GM18909 (cell line): ENCODE measurements at regions not wholly inside any gene's neighbourhood (a gene's known extent, or its start where the extent isn't known, plus 50 kb on each side); places are given as distances from the start of the nearest gene placed in this dataset.
"Not testable (repeated sequence)": the region's sequence is repeated elsewhere in the genome, so short reads cannot be mapped to it uniquely, and the experiment has no call there.

Source experiments
- ATAC-seq: cut with Tn5 transposase; IDR thresholded peaks from one replicate; pipeline ENCODE4 v1.9.1; 2021; ENCODE audit warnings: mild to moderate bottlenecking; ENCODE audit not compliant: unreplicated experiment, poor library complexity

- ATAC-seq = no peak
These were observed 85.7 kb upstream of the CMKLR1 start for GRCh38 chr12:108424816-108425215.

GRCh38 chr12:108424026-108424425 lies 84.9 kb upstream of the CMKLR1 start:
- no peak for ATAC-seq

- no peak for ATAC-seq
These were observed 84.4 kb upstream of the CMKLR1 start for GRCh38 chr12:108423486-108423885.

- ATAC-seq = not testable (repeated sequence)
These were observed 82.0 kb upstream of the CMKLR1 start for GRCh38 chr12:108421082-108421481.

- not testable (repeated sequence) for ATAC-seq
These were observed 81.3 kb upstream of the CMKLR1 start for GRCh38 chr12:108420421-108420820.

- no peak for ATAC-seq
These were observed 80.8 kb upstream of the CMKLR1 start for GRCh38 chr12:108419949-108420348.

- no peak for ATAC-seq
These were observed 79.2 kb upstream of the CMKLR1 start for GRCh38 chr12:108418164-108418890.

- ATAC-seq = no peak
These were observed 74.9 kb upstream of the CMKLR1 start for GRCh38 chr12:108414021-108414420.

- ATAC-seq = no peak
These were observed 71.6 kb upstream of the CMKLR1 start for GRCh38 chr12:108410689-108411088.

- ATAC-seq = no peak
These were observed 70.4 kb upstream of the CMKLR1 start for GRCh38 chr12:108409481-108409880.

GRCh38 chr12:108403952-108404351 lies 64.8 kb upstream of the CMKLR1 start:
- no peak for ATAC-seq

GRCh38 chr12:108401964-108402363 lies 62.9 kb upstream of the CMKLR1 start:
- no peak for ATAC-seq

GRCh38 chr12:108400900-108401480 lies 61.9 kb upstream of the CMKLR1 start:
- no peak for ATAC-seq

GRCh38 chr12:108400481-108400880 lies 61.4 kb upstream of the CMKLR1 start:
- ATAC-seq = no peak

GRCh38 chr12:108400056-108400455 lies 60.9 kb upstream of the CMKLR1 start:
- ATAC-seq = no peak

GRCh38 chr12:108399514-108399913 lies 60.4 kb upstream of the CMKLR1 start:
- ATAC-seq = no peak

- no peak for ATAC-seq
These were observed 55.1 kb upstream of the CMKLR1 start for GRCh38 chr12:108394196-108394595.

- no peak for ATAC-seq
These were observed 53.2 kb upstream of the CMKLR1 start for GRCh38 chr12:108392284-108392683.

GRCh38 chr12:108390495-108391203 lies 51.5 kb upstream of the CMKLR1 start:
- ATAC-seq = no peak

GRCh38 chr12:108389544-108389943 lies 50.4 kb upstream of the CMKLR1 start:
- no peak for ATAC-seq
